ENCODE measurements at regions not wholly inside any gene's neighbourhood (a gene's known extent, or its start where the extent isn't known, plus 50 kb on each side); places are given as distances from the start of the nearest gene placed in this dataset.

DNA sequence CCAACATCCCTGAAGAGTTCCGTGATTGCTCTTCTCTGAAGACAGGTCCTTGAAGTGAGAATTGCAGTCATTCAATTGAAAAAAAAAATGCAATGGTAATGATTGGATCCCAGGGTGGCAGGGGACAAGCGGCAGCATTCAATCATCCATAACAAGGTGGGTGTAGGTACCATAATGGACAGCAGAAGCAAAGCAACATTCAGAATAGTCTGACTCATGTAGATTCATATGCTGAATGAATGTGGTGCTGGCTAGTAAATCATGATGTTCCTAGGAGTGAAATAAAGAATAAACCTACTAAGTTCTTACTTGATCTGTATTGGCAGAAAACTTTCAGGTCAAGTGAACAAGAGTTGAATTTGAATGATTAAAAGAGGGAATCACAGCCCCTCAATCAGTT is 319.6 kb downstream of the GPATCH2 start:
- no peak for FAIRE-seq
- Histone ChIP-seq H3K4me1 (replicated peaks in 1 of 2; ENCODE audit: control insufficient read depth in 2 of 2, insufficient read depth in 2 of 2, low read length in 2 of 2) (no peaks in the 10 kb centered on the region), H4K20me1 (replicated peaks; ENCODE audit: control insufficient read depth, insufficient read depth, low read length) (no peaks in the 10 kb centered on the region), H3K9me3 (replicated peaks; ENCODE audit: control insufficient read depth, insufficient read depth, low read depth, low read length) (no peaks in the 10 kb centered on the region; the same call in 1 of the 2 replicates), H3K9ac (ENCODE audit: insufficient read depth in 1 of 2, low read depth in 2 of 2, low read length in 2 of 2) (no peak overlapping the region), H2AFZ (ENCODE audit: low read depth, low read length) (no peak overlapping the region), H3K4me2 (ENCODE audit: insufficient read depth, low read length) (no peak overlapping the region), H3K4me3 (no peak overlapping the region), H3K27me3 (ENCODE audit: control insufficient read depth in 2 of 2, insufficient read depth in 2 of 2, low read length in 2 of 2) (no peaks in the 10 kb centered on the region), H3K36me3 (ENCODE audit: control insufficient read depth, insufficient read depth, low read length) (no peaks in the 10 kb centered on the region), H3K9me1 (ENCODE audit: control insufficient read depth, insufficient read depth, low read length) (no peaks in the 10 kb centered on the region), H3K79me2 (ENCODE audit: control insufficient read depth, insufficient read depth, low read length) (no peaks in the 10 kb centered on the region), H3K27ac (ENCODE audit: extremely low read depth, low read depth, low read length) (no peak overlapping the region)
- 0% methylated on average over 2 of the region's 2 CpGs for WGBS (ENCODE audit: insufficient coverage, low coverage, missing lambda C conversion rate)
- no TSS peak for BruUV-seq (replicated peaks)
- ATAC-seq = no peak
- in situ Hi-C loops (cut with MboI) = no loop called here
- DNase-seq (ENCODE audit: extremely low read depth in 1 of 4, low spot score in 3 of 4) = no peak
- CTCF ChIA-PET (ENCODE audit: low intra/inter-chr PET ratio) = no interaction called here
- intact Hi-C loops (cut with micrococcal nuclease) = no loop called here
- POLR2A ChIA-PET = no interaction called here
- no peak for TF ChIP-seq ZNF407 (IDR thresholded peaks at IDR 0.05; ENCODE audit: low read depth)
- TF ChIP-seq KDM1A (IDR thresholded peaks at IDR 0.05) = no peak
- TF ChIP-seq NCOA1 (IDR thresholded peaks at IDR 0.05; ENCODE audit: low read depth) = no peak
- no peak for TF ChIP-seq ZNF232 (CRISPR knock-in tag; IDR thresholded peaks at IDR 0.05)
- no peak for TF ChIP-seq TCFL5 (CRISPR knock-in tag; conservative IDR thresholded peaks at IDR 0.05)
- TF ChIP-seq TCF7L2 (IDR thresholded peaks at IDR 0.05; ENCODE audit: low read depth, low read length) = no peak
- no peak for TF ChIP-seq POLR3A (IDR thresholded peaks at IDR 0.05; ENCODE audit: borderline replicate concordance, extremely low read depth, insufficient read depth, insufficient read length)
- no peak for TF ChIP-seq FOXP1 (CRISPR knock-in tag; IDR thresholded peaks at IDR 0.05)
- TF ChIP-seq ZNF316 (IDR thresholded peaks at IDR 0.05) = no peak
- TF ChIP-seq ZNF830 (CRISPR knock-in tag; IDR thresholded peaks at IDR 0.05) = no peak
- TF ChIP-seq ZC3H4 (CRISPR knock-in tag; IDR thresholded peaks at IDR 0.05; ENCODE audit: borderline replicate concordance) = no peak
- TF ChIP-seq, protein P1, sequence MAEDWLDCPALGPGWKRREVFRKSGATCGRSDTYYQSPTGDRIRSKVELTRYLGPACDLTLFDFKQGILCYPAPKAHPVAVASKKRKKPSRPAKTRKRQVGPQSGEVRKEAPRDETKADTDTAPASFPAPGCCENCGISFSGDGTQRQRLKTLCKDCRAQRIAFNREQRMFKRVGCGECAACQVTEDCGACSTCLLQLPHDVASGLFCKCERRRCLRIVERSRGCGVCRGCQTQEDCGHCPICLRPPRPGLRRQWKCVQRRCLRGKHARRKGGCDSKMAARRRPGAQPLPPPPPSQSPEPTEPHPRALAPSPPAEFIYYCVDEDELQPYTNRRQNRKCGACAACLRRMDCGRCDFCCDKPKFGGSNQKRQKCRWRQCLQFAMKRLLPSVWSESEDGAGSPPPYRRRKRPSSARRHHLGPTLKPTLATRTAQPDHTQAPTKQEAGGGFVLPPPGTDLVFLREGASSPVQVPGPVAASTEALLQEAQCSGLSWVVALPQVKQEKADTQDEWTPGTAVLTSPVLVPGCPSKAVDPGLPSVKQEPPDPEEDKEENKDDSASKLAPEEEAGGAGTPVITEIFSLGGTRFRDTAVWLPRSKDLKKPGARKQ (CRISPR knock-in tag; IDR thresholded peaks at IDR 0.05) = no peak
- no peak for TF ChIP-seq GTF2A2 (tag; IDR thresholded peaks at IDR 0.05)
